WTC11 (cell line): ENCODE measurements at regions not wholly inside any gene's neighbourhood (a gene's known extent, or its start where the extent isn't known, plus 50 kb on each side); places are given as distances from the start of the nearest gene placed in this dataset.

ENCODE experiments used
- ATAC-seq: fragments of 200-7000 bp; cut with Tn5 transposase; 2 replicates; pipeline ENCODE4 v1.10.0; 2021; ENCODE audit warnings: mild to moderate bottlenecking, moderate library complexity
- CTCF ChIA-PET: fragments of 300-600 bp; sonication (Branson Sonifier 250); formaldehyde crosslinking; loops from one replicate; lab custom pipeline; 2021; ENCODE audit warnings: antibody characterized with exemption; lab: Charles Lee
- POLR2A ChIA-PET: fragments of 350-600 bp; sonication (Branson Sonifier 250); formaldehyde crosslinking; loops from one replicate; lab custom pipeline; 2021; ENCODE audit warnings: antibody characterized with exemption; lab: Charles Lee
- DNase-seq: peaks from one replicate; pipeline ENCODE4 v3.0.0; 2021; ENCODE audit warnings: low spot score
- H3K27ac Mint-ChIP-seq: 2 replicates; pipeline ENCODE4 v1.8.0; 2021; ENCODE audit warnings: mixed read lengths
- H3K27me3 Mint-ChIP-seq: 2 replicates; pipeline ENCODE4 v1.8.0; 2021; ENCODE audit warnings: low read depth, mild to moderate bottlenecking, moderate library complexity, mixed read lengths
- H3K36me3 Mint-ChIP-seq: 2 replicates; pipeline ENCODE4 v1.8.0; 2021; ENCODE audit warnings: mixed read lengths
- H3K4me1 Mint-ChIP-seq: 2 replicates; pipeline ENCODE4 v1.8.0; 2022; ENCODE audit warnings: mixed read lengths
- H3K4me3 Mint-ChIP-seq: 2 replicates; pipeline ENCODE4 v1.8.0; 2021; ENCODE audit warnings: mild to moderate bottlenecking, moderate library complexity, mixed read lengths
- H3K9me3 Mint-ChIP-seq: 2 replicates; pipeline ENCODE4 v1.8.0; 2021; ENCODE audit warnings: mixed read lengths
- ELF4 ChIP-seq: sonication (generic); formaldehyde crosslinking; IDR thresholded peaks from 2 replicates; pipeline ENCODE4 v1.8.1; 2022; ENCODE audit warnings: low read depth, mild to moderate bottlenecking, moderate library complexity, missing genetic modification reagents
- FOXJ3 ChIP-seq: sonication (generic); formaldehyde crosslinking; IDR thresholded peaks from 2 replicates; pipeline ENCODE4 v1.9.0; 2021; ENCODE audit warnings: missing genetic modification reagents, mild to moderate bottlenecking, borderline replicate concordance
- JUN ChIP-seq: sonication (generic); formaldehyde crosslinking; IDR thresholded peaks from 2 replicates; pipeline ENCODE4 v1.8.0; 2023; ENCODE audit warnings: mild to moderate bottlenecking, missing genetic modification reagents
- MYBL2 ChIP-seq: sonication (generic); formaldehyde crosslinking; IDR thresholded peaks from 2 replicates; pipeline ENCODE4 v1.8.1; 2023; ENCODE audit warnings: mild to moderate bottlenecking, moderate library complexity, missing genetic modification reagents
- NFATC4 ChIP-seq: fragments of 250-450 bp; sonication (Bioruptor Pico); IDR thresholded peaks from 2 replicates; pipeline ENCODE4 v1.9.0; 2021; ENCODE audit warnings: mild to moderate bottlenecking
- NFE2L1 ChIP-seq: sonication (generic); formaldehyde crosslinking; IDR thresholded peaks from 2 replicates; pipeline ENCODE4 v1.8.1; 2023; ENCODE audit warnings: missing genetic modification reagents
- NFYB ChIP-seq: sonication (generic); formaldehyde crosslinking; conservative IDR thresholded peaks from 2 replicates; pipeline ENCODE4 v1.8.0; 2022; ENCODE audit warnings: low read depth, missing genetic modification reagents
- TEAD1 ChIP-seq: sonication (generic); formaldehyde crosslinking; IDR thresholded peaks from 2 replicates; pipeline ENCODE4 v1.8.0; 2022; ENCODE audit warnings: mild to moderate bottlenecking, missing genetic modification reagents
- ZNF396 ChIP-seq: fragments of 250-450 bp; sonication (Bioruptor Pico); IDR thresholded peaks from 2 replicates; pipeline ENCODE4 v1.8.0; 2021; ENCODE audit warnings: mild to moderate bottlenecking, moderate library complexity, borderline replicate concordance
- ZNF423 ChIP-seq: fragments of 250-450 bp; sonication (Bioruptor Pico); IDR thresholded peaks from 2 replicates; pipeline ENCODE4 v2.1.2; 2022; ENCODE audit warnings: mild to moderate bottlenecking, moderate library complexity
- TF ChIP-seq, protein P1 (sequence below): fragments of 250-450 bp; sonication (Bioruptor Pico); conservative IDR thresholded peaks from 2 replicates; pipeline ENCODE4 v1.9.0; 2021; ENCODE audit warnings: mild to moderate bottlenecking
- TF ChIP-seq, protein P2 (sequence below): fragments of 250-450 bp; sonication (Bioruptor Pico); IDR thresholded peaks from 2 replicates; pipeline ENCODE4 v1.9.0; 2021; ENCODE audit warnings: mild to moderate bottlenecking
- TF ChIP-seq, protein P3 (sequence below): sonication (generic); formaldehyde crosslinking; IDR thresholded peaks from 2 replicates; pipeline ENCODE4 v1.8.0; 2022; ENCODE audit warnings: missing genetic modification reagents
- TF ChIP-seq, protein P4 (sequence below): sonication (generic); formaldehyde crosslinking; IDR thresholded peaks from 2 replicates; pipeline ENCODE4 v1.8.0; 2022; ENCODE audit warnings: mild to moderate bottlenecking, missing genetic modification reagents
- TF ChIP-seq, protein P5 (sequence below): sonication (generic); formaldehyde crosslinking; IDR thresholded peaks from 2 replicates; pipeline ENCODE4 v1.8.0; 2023; ENCODE audit warnings: missing genetic modification reagents
- TF ChIP-seq, protein P6 (sequence below): sonication (generic); formaldehyde crosslinking; IDR thresholded peaks from 2 replicates; pipeline ENCODE4 v1.8.1; 2023; ENCODE audit warnings: mild to moderate bottlenecking, missing genetic modification reagents
- TF ChIP-seq, protein P7 (sequence below): fragments of 250-450 bp; sonication (Bioruptor Pico); IDR thresholded peaks from 2 replicates; pipeline ENCODE4 v1.9.0; 2021; ENCODE audit warnings: mild to moderate bottlenecking

DNA sequence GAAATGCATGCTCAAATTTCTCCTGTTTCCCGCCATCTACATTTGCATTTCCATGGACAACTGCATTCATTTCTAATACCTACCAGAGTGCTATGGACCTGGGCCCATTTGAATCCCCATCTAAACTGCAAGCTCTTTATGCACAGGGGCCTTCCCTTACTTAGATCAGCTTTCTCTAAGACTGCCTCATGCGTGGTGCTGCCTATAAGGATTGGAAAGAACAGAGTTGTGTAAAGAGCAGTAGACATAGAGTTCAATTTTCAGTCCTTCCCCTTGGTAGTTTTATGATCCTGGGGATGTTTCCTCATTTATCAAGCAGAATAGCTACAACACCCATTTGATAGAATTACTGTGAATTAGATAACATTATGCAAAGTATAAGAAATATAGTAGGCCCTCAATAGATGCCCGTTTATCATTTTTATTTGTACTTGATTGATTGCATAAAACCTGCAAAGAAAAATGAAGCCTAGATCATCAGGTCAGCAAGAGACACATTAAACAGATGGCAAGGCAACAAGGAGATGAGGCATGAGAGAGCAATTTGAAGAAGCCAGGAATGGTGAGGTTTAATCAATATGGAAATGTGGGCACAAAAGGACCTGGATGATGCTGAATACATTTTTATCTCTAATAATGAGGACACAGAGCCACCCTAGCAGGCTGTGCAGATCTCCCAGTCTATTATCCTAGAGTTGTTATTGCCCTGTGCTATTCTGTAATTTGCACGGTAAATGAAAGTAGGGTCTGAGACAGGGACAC is 359.7 kb downstream of the FAM181B start (continued):
- TF ChIP-seq, protein P1, sequence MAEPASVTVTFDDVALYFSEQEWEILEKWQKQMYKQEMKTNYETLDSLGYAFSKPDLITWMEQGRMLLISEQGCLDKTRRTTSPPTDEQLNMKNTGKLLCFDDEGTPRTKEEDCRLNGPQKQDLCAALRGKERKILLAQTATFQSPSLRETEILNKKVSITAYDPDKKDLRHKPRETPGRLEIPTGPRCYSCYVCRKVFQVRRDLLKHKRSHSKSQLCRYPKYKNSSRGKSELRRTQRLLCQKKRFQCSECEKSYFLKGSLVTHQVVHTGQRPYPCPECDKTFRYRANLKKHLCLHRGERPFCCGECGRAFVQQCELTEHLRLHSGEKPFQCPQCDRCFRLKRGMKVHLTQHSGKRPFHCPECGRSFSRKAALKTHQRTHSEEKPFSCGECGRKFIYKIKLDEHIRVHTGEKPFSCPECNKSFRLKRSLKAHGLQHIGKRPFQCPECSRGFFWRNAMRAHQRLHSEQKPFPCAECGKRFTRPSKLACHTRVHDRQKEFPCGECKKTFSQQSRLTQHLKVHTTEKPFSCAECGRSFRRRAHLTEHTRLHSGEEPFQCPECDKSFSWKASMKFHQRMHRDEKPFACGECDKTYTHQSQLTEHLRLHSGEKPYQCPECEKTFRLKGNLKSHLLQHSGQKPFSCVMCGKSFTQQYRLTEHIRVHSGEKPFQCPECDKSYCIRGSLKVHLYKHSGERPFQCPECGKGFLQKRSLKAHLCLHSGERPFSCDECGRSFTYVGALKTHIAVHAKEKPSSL (CRISPR knock-in tag), result no peak
- no peak for TF ChIP-seq JUN (CRISPR knock-in tag)

DNA sequence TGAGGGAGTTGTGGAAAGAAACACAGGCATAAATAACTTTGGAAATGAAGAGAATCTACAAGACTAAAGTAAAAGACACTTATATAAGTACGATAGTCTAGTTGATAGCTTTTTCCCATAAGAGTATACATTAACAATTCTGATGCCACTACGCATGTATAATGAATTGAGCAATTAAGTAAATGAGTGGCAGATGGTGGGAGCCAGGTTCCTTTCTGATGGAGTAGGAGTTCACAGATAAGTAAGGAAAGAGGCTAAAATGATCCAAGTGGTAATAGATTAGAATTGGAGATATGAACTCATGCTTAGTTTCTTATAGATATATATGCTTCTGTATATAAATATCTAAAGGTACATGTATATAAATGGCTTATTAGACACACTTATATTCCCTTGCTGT is 368.3 kb downstream of the FAM181B start:
- DNase-seq (no peak), ATAC-seq (no peak)
- Mint-ChIP-seq H3K4me3 (no peak overlapping the region), H3K27ac (no peak overlapping the region), H3K36me3 (no peaks in the 10 kb centered on the region), H3K9me3 (peaks cover 4% of the 10 kb centered on the region; the same call in 1 of the 2 replicates), H3K4me1 (no peaks in the 10 kb centered on the region), H3K27me3 (no peaks in the 10 kb centered on the region)
- POLR2A ChIA-PET, result no interaction called here
- TF ChIP-seq, protein P2, sequence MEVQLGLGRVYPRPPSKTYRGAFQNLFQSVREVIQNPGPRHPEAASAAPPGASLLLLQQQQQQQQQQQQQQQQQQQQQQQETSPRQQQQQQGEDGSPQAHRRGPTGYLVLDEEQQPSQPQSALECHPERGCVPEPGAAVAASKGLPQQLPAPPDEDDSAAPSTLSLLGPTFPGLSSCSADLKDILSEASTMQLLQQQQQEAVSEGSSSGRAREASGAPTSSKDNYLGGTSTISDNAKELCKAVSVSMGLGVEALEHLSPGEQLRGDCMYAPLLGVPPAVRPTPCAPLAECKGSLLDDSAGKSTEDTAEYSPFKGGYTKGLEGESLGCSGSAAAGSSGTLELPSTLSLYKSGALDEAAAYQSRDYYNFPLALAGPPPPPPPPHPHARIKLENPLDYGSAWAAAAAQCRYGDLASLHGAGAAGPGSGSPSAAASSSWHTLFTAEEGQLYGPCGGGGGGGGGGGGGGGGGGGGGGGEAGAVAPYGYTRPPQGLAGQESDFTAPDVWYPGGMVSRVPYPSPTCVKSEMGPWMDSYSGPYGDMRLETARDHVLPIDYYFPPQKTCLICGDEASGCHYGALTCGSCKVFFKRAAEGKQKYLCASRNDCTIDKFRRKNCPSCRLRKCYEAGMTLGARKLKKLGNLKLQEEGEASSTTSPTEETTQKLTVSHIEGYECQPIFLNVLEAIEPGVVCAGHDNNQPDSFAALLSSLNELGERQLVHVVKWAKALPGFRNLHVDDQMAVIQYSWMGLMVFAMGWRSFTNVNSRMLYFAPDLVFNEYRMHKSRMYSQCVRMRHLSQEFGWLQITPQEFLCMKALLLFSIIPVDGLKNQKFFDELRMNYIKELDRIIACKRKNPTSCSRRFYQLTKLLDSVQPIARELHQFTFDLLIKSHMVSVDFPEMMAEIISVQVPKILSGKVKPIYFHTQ (CRISPR knock-in tag), result no peak
- TF ChIP-seq, protein P3, sequence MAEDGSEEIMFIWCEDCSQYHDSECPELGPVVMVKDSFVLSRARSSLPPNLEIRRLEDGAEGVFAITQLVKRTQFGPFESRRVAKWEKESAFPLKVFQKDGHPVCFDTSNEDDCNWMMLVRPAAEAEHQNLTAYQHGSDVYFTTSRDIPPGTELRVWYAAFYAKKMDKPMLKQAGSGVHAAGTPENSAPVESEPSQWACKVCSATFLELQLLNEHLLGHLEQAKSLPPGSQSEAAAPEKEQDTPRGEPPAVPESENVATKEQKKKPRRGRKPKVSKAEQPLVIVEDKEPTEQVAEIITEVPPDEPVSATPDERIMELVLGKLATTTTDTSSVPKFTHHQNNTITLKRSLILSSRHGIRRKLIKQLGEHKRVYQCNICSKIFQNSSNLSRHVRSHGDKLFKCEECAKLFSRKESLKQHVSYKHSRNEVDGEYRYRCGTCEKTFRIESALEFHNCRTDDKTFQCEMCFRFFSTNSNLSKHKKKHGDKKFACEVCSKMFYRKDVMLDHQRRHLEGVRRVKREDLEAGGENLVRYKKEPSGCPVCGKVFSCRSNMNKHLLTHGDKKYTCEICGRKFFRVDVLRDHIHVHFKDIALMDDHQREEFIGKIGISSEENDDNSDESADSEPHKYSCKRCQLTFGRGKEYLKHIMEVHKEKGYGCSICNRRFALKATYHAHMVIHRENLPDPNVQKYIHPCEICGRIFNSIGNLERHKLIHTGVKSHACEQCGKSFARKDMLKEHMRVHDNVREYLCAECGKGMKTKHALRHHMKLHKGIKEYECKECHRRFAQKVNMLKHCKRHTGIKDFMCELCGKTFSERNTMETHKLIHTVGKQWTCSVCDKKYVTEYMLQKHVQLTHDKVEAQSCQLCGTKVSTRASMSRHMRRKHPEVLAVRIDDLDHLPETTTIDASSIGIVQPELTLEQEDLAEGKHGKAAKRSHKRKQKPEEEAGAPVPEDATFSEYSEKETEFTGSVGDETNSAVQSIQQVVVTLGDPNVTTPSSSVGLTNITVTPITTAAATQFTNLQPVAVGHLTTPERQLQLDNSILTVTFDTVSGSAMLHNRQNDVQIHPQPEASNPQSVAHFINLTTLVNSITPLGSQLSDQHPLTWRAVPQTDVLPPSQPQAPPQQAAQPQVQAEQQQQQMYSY (CRISPR knock-in tag), result no peak
- TF ChIP-seq FOXJ3 (CRISPR knock-in tag) (no peak), NFYB (no peak)
- CTCF ChIA-PET, result no interaction called here

DNA sequence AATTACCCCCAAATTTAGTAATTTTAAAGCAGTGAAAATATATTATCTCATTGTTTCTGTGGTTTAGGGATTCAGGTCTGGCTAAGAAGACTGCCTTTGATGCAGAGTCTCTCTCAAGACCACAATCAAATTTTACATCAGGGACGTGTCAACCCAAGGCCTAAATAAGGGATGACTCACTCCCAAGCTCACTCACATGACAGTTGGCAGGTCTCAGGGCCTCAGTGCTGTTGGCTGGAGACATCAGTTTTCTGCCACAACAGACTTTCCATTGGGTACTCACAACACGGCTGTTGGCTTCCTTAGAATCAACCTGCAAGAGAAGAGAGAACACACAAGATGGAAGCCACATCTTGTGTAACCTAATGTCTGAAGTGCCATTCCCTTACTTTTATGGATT is 377.3 kb downstream of the FAM181B start:
- no peak overlapping the region for H3K27ac Mint-ChIP-seq
- H3K27me3 Mint-ChIP-seq, result no peaks in the 10 kb centered on the region
- H3K36me3 Mint-ChIP-seq, result no peaks in the 10 kb centered on the region
- no peaks in the 10 kb centered on the region for H3K9me3 Mint-ChIP-seq
- ChIA-PET CTCF (no interaction called here), POLR2A (no interaction called here)
- H3K4me1 Mint-ChIP-seq, result no peaks in the 10 kb centered on the region
- no peak for DNase-seq
- no peak overlapping the region for H3K4me3 Mint-ChIP-seq
- no peak for ATAC-seq
- TF ChIP-seq, protein P4, sequence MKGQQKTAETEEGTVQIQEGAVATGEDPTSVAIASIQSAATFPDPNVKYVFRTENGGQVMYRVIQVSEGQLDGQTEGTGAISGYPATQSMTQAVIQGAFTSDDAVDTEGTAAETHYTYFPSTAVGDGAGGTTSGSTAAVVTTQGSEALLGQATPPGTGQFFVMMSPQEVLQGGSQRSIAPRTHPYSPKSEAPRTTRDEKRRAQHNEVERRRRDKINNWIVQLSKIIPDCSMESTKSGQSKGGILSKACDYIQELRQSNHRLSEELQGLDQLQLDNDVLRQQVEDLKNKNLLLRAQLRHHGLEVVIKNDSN, result no peak
- TF ChIP-seq, protein P5, sequence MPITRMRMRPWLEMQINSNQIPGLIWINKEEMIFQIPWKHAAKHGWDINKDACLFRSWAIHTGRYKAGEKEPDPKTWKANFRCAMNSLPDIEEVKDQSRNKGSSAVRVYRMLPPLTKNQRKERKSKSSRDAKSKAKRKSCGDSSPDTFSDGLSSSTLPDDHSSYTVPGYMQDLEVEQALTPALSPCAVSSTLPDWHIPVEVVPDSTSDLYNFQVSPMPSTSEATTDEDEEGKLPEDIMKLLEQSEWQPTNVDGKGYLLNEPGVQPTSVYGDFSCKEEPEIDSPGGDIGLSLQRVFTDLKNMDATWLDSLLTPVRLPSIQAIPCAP (CRISPR knock-in tag), result no peak
- TF ChIP-seq ELF4 (no peak), NFE2L1 (CRISPR knock-in tag) (no peak), NFATC4 (CRISPR knock-in tag) (no peak), ZNF396 (CRISPR knock-in tag) (no peak), NFYB (no peak), MYBL2 (CRISPR knock-in tag) (no peak), TEAD1 (CRISPR knock-in tag) (no peak), ZNF423 (CRISPR knock-in tag) (no peak)
- TF ChIP-seq, protein P6, sequence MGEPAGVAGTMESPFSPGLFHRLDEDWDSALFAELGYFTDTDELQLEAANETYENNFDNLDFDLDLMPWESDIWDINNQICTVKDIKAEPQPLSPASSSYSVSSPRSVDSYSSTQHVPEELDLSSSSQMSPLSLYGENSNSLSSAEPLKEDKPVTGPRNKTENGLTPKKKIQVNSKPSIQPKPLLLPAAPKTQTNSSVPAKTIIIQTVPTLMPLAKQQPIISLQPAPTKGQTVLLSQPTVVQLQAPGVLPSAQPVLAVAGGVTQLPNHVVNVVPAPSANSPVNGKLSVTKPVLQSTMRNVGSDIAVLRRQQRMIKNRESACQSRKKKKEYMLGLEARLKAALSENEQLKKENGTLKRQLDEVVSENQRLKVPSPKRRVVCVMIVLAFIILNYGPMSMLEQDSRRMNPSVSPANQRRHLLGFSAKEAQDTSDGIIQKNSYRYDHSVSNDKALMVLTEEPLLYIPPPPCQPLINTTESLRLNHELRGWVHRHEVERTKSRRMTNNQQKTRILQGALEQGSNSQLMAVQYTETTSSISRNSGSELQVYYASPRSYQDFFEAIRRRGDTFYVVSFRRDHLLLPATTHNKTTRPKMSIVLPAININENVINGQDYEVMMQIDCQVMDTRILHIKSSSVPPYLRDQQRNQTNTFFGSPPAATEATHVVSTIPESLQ (CRISPR knock-in tag), result no peak
- TF ChIP-seq, protein P7, sequence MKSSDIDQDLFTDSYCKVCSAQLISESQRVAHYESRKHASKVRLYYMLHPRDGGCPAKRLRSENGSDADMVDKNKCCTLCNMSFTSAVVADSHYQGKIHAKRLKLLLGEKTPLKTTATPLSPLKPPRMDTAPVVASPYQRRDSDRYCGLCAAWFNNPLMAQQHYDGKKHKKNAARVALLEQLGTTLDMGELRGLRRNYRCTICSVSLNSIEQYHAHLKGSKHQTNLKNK (CRISPR knock-in tag), result no peak
